Kidney (tissue), 13 donors: ENCODE measurements at regions not wholly inside any gene's neighbourhood (a gene's known extent, or its start where the extent isn't known, plus 50 kb on each side); places are given as distances from the start of the nearest gene placed in this dataset.

Experiments used
- DNase-seq, 5 donors: peaks; one replicate each; pipeline ENCODE4 v3.0.0-alpha.2; 2013 to 2020
- FAIRE-seq: peaks from 2 replicates; lab custom pipeline; 2012; peaks lifted over from hg19 to GRCh38; lab: Jason Lieb, UNC
- H3K27ac ChIP-seq, 2 donors: one replicate each; pipeline ENCODE4 v1.7.0; 2013; ENCODE audit warnings: low read depth in 2 of 2, low read length in 2 of 2, inconsistent platforms in 1 of 2
- H3K27me3 ChIP-seq: one replicate; pipeline ENCODE4 v1.7.1; 2013; ENCODE audit warnings: low read length, inconsistent platforms; ENCODE audit not compliant: control insufficient read depth, insufficient read depth
- H3K36me3 ChIP-seq, 3 donors: one replicate each; pipeline versions ENCODE4 v1.7.0 to v1.7.1; 2013; ENCODE audit warnings: low read length in 3 of 3, control low read depth in 1 of 3, inconsistent platforms in 1 of 3; ENCODE audit not compliant: insufficient read depth in 3 of 3, control insufficient read depth in 2 of 3
- H3K4me1 ChIP-seq, 3 donors: one replicate each; pipeline versions ENCODE4 v1.7.0 to v1.7.1; 2013; ENCODE audit warnings: low read length in 3 of 3, inconsistent platforms in 1 of 3, low read depth in 1 of 3; ENCODE audit not compliant: control insufficient read depth in 2 of 3, insufficient read depth in 2 of 3
- H3K4me3 ChIP-seq, 3 donors: one replicate each; pipeline versions ENCODE4 v1.7.0 to v1.8.1; 2013; ENCODE audit warnings: low read length in 3 of 3, control low read depth in 1 of 3, inconsistent platforms in 1 of 3
- H3K9ac ChIP-seq, 3 donors: one replicate each; pipeline versions ENCODE4 v1.7.0 to v1.7.1; 2013; ENCODE audit warnings: low read length in 3 of 3, control low read depth in 1 of 3, inconsistent platforms in 1 of 3
- H3K9me3 ChIP-seq, 3 donors: one replicate each; pipeline versions ENCODE4 v1.7.0 to v1.7.1; 2013; ENCODE audit warnings: low read length in 3 of 3, control low read depth in 1 of 3, inconsistent platforms in 1 of 3; ENCODE audit not compliant: control insufficient read depth in 2 of 3, insufficient read depth in 1 of 3
- intact Hi-C: fragments of 100-400 bp; cut with DNase I; formaldehyde crosslinking; loops from one replicate; pipeline ENCODE4 v1.11.1; 2022
- TF ChIP-seq, protein P1 (sequence below): IDR thresholded peaks from 3 replicates; pipeline ENCODE4 v1.5.1; 2012; ENCODE audit warnings: mild to moderate bottlenecking, moderate library complexity, borderline replicate concordance; ENCODE audit not compliant: insufficient read depth; ENCODE audit errors: extremely low read depth
- donor health status: control.
- donor health status: control.
- donor health status: control.
- donor health status: control.
- donor health status: control.
- donor health status: DM: yes; HTN: yes; CAD: no.
- donor health status: Normal renal cell carcinoma (clear cell type).

DNA sequence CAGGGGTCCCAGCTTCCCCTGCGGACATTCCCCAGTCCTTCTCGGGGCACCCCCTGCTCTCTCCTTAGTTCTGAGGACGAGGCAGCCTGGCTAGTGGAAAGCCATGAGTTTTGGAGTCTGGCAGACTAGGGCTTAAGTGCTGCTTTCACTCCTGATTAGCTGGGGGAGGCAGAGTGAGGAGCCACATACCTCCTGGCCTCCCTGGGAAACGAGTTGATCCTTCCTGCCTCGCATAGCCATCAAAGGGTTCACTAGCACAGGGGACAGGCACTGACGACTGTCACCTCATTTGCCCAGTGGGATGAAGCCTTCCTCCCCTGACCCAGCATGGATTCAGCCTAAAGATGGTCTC, 402.5 kb downstream of the RPS24 start:
- H3K9ac ChIP-seq = no peak overlapping the region
- no peak for FAIRE-seq
- DNase-seq = peak in 1 of 5 donors; percentile 52
- intact Hi-C loops = no loop called here
- H3K27me3 ChIP-seq = no peaks in the 10 kb centered on the region
- H3K4me3 ChIP-seq = no peak overlapping the region
- H3K9me3 ChIP-seq = no peaks in the 10 kb centered on the region
- TF ChIP-seq, protein P1, sequence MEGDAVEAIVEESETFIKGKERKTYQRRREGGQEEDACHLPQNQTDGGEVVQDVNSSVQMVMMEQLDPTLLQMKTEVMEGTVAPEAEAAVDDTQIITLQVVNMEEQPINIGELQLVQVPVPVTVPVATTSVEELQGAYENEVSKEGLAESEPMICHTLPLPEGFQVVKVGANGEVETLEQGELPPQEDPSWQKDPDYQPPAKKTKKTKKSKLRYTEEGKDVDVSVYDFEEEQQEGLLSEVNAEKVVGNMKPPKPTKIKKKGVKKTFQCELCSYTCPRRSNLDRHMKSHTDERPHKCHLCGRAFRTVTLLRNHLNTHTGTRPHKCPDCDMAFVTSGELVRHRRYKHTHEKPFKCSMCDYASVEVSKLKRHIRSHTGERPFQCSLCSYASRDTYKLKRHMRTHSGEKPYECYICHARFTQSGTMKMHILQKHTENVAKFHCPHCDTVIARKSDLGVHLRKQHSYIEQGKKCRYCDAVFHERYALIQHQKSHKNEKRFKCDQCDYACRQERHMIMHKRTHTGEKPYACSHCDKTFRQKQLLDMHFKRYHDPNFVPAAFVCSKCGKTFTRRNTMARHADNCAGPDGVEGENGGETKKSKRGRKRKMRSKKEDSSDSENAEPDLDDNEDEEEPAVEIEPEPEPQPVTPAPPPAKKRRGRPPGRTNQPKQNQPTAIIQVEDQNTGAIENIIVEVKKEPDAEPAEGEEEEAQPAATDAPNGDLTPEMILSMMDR = no peak
- no peaks in the 10 kb centered on the region for H3K36me3 ChIP-seq
- no peak overlapping the region for H3K27ac ChIP-seq
- peaks cover 0 to 11% (median 4%) of the 10 kb centered on the region in 3 donors for H3K4me1 ChIP-seq

DNA sequence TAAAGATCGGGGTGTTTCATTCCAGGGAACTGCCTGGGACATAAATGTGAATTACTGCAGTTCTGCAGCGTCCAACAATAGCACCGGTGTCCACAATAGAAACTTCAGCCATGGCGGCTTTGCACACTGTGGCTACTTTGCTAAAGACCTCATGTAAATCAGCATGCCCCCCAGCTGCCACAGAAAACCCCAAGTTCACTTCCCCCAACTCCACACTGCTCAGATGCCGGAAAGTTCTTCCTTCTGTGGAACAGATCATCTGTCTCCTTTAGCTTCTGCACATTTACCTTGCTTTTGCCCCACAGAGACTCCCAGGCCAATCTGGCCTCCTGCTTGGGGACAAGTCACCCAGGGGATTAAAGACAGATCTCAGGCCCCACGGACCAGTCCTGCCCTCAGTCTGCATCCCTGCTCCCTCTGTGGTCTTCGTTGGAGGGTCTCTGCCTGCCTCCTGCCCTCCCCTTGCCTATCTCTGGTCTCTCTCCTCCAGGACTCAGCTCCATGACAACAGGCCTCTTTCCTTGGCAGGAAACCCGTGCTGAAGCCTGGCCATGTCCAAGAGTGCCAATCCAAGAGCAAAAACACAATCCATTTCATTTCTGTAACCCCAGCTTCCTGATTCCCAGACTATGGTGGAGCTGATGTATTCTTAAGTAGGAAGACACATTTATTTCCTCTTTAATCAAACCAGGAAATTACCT, 403.2 kb downstream of the RPS24 start:
- peaks cover 0 to 11% (median 4%) of the 10 kb centered on the region in 3 donors for H3K4me1 ChIP-seq
- DNase-seq (peak in 1 of 5 donors; percentile 74), FAIRE-seq (no peak)
- H3K9ac ChIP-seq = no peak overlapping the region
- H3K9me3 ChIP-seq = no peaks in the 10 kb centered on the region
- no peaks in the 10 kb centered on the region for H3K36me3 ChIP-seq
- no peaks in the 10 kb centered on the region for H3K27me3 ChIP-seq
- H3K27ac ChIP-seq = no peak overlapping the region
- intact Hi-C loops = no loop called here
- H3K4me3 ChIP-seq = no peak overlapping the region
- TF ChIP-seq, protein P1 = no peak

DNA sequence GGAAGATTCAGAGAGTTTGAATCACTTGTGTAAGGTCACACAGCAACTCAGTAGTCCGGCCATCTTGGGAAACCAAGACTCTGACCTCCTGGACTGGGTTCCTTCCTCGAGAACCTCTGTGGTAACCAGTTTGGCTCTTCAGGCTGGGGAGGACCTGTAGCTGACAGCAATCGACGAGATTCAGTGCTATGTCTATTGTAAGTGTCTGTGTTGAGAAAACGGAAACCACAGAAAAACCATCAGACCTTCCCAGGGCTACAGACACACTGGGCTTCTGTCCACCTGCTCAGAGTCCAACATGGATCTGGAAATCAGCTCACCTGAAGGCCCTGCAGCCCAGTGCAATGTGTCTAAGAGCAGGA, 403.7 kb downstream of the RPS24 start:
- Histone ChIP-seq H3K4me3 (no peak overlapping the region), H3K9ac (no peak overlapping the region), H3K4me1 (peaks cover 0 to 11% (median 4%) of the 10 kb centered on the region in 3 donors), H3K9me3 (no peaks in the 10 kb centered on the region), H3K27me3 (no peaks in the 10 kb centered on the region), H3K27ac (no peak overlapping the region), H3K36me3 (no peaks in the 10 kb centered on the region)
- intact Hi-C loops = no loop called here
- TF ChIP-seq, protein P1 = no peak
- no peak for DNase-seq
- no peak for FAIRE-seq
